ENCODE measurements at regions not wholly inside any gene's neighbourhood (a gene's known extent, or its start where the extent isn't known, plus 50 kb on each side); places are given as distances from the start of the nearest gene placed in this dataset.
"Not testable (repeated sequence)": the region's sequence is repeated elsewhere in the genome, so short reads cannot be mapped to it uniquely, and the experiment has no call there.

- H3K4me3 ChIP-seq (ENCODE audit: low read depth, low read length), result no peak overlapping the region
- ChIA-PET POLR2A (no interaction called here), CTCF (no interaction called here)
- H3K36me3 ChIP-seq (ENCODE audit: control insufficient read depth, insufficient read depth, low read length), result no peaks in the 10 kb centered on the region
- no peaks in the 10 kb centered on the region for H3K27me3 ChIP-seq (ENCODE audit: control insufficient read depth, insufficient read depth, low read length)
- TF ChIP-seq CTCF (IDR thresholded peaks at IDR 0.05; ENCODE audit: insufficient read depth, low read depth, low read length), result no peak
- DNase-seq (ENCODE audit: low read depth), result no peak
Measured at GRCh38 chr3:163382183-163382582, 1696.1 kb downstream of the SI start.

DNA sequence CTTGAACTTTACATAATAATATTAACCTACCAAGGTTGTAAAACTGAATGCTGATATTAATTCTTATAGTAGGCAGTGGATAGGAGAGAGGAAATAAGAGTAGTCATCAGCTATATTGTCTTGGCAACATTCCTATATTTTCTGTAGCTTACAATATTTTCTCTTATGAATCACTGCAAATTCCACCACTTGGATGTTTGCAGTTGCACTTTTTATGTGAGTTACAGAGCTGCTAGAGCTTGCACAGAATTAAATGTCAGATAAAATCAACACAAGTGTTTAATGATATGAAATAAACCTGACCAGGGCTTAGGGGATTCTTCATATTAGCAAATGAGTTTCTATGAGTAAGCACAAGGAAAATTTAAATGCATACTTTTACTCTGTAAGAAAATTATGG, 1710.1 kb downstream of the SI start:
- Histone ChIP-seq H3K36me3 (ENCODE audit: control insufficient read depth, insufficient read depth, low read length) (no peaks in the 10 kb centered on the region), H3K4me3 (ENCODE audit: low read depth, low read length) (no peak overlapping the region), H3K27me3 (ENCODE audit: control insufficient read depth, insufficient read depth, low read length) (no peaks in the 10 kb centered on the region)
- TF ChIP-seq CTCF (IDR thresholded peaks at IDR 0.05; ENCODE audit: insufficient read depth, low read depth, low read length), result no peak
- peak; percentile 1 for DNase-seq (ENCODE audit: low read depth)
- ChIA-PET POLR2A (no interaction called here), CTCF (no interaction called here)

GRCh38 chr3:163364717-163365116, 1713.6 kb downstream of the SI start:
- TF ChIP-seq CTCF (IDR thresholded peaks at IDR 0.05; ENCODE audit: insufficient read depth, low read depth, low read length), result no peak
- ChIA-PET CTCF (no interaction called here), POLR2A (no interaction called here)
- no peak overlapping the region for H3K4me3 ChIP-seq (ENCODE audit: low read depth, low read length)
- no peaks in the 10 kb centered on the region for H3K36me3 ChIP-seq (ENCODE audit: control insufficient read depth, insufficient read depth, low read length)
- no peaks in the 10 kb centered on the region for H3K27me3 ChIP-seq (ENCODE audit: control insufficient read depth, insufficient read depth, low read length)
- DNase-seq (ENCODE audit: low read depth), result peak; percentile 18

DNA sequence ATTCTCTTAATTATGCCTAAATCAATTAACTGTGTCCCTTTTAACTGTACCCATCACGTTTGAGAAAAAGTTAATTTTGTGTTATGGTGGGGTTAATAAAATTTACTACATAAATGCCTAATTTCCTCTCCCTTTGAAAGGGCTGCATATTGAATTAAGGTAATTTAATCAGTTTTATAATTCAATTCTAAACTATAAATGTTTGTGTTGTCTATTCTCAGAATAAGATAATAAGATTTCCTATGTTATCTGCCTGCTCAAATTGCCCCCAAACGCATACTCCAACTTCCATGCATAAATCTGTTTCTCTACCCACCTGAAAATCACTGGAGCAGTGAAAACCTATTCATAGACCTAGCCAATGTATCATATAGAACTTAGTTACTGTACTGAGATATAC, 1716.1 kb downstream of the SI start:
- Histone ChIP-seq H3K4me3 (ENCODE audit: low read depth, low read length) (no peak overlapping the region), H3K36me3 (ENCODE audit: control insufficient read depth, insufficient read depth, low read length) (no peaks in the 10 kb centered on the region), H3K27me3 (ENCODE audit: control insufficient read depth, insufficient read depth, low read length) (no peaks in the 10 kb centered on the region)
- no peak for DNase-seq (ENCODE audit: low read depth)
- TF ChIP-seq CTCF (IDR thresholded peaks at IDR 0.05; ENCODE audit: insufficient read depth, low read depth, low read length), result no peak
- ChIA-PET POLR2A (no interaction called here), CTCF (no interaction called here)

- POLR2A ChIA-PET; H3K27me3 ChIP-seq (ENCODE audit: control insufficient read depth, insufficient read depth, low read length); CTCF ChIA-PET; H3K4me3 ChIP-seq (ENCODE audit: low read depth, low read length); H3K36me3 ChIP-seq (ENCODE audit: control insufficient read depth, insufficient read depth, low read length); DNase-seq (ENCODE audit: low read depth): not testable (repeated sequence)
Measured at GRCh38 chr3:163361357-163361878, 1716.9 kb downstream of the SI start.

GRCh38 chr3:163347944-163348343, 1730.4 kb downstream of the SI start:
- CTCF ChIA-PET, result no interaction called here
- no peak for DNase-seq (ENCODE audit: low read depth)
- H3K27me3 ChIP-seq (ENCODE audit: control insufficient read depth, insufficient read depth, low read length), result no peaks in the 10 kb centered on the region
- POLR2A ChIA-PET, result no interaction called here
- H3K4me3 ChIP-seq (ENCODE audit: low read depth, low read length), result no peak overlapping the region
- no peaks in the 10 kb centered on the region for H3K36me3 ChIP-seq (ENCODE audit: control insufficient read depth, insufficient read depth, low read length)
- TF ChIP-seq CTCF (IDR thresholded peaks at IDR 0.05; ENCODE audit: insufficient read depth, low read depth, low read length), result no peak
